ENCODE measurements at regions not wholly inside any gene's neighbourhood (a gene's known extent, or its start where the extent isn't known, plus 50 kb on each side); places are given as distances from the start of the nearest gene placed in this dataset.

GRCh38 chr2:8517850-8518498 is 163.9 kb upstream of the ID2 start:
- TF ChIP-seq CTCF (IDR thresholded peaks at IDR 0.05; ENCODE audit: low read depth, low read length): no peak
- no peak for DNase-seq (ENCODE audit: low read depth in 2 of 2)
- H3K4me3 ChIP-seq (replicated peaks in 1 of 2; ENCODE audit: low read depth in 2 of 2, low read length in 2 of 2): no peak overlapping the region

DNA sequence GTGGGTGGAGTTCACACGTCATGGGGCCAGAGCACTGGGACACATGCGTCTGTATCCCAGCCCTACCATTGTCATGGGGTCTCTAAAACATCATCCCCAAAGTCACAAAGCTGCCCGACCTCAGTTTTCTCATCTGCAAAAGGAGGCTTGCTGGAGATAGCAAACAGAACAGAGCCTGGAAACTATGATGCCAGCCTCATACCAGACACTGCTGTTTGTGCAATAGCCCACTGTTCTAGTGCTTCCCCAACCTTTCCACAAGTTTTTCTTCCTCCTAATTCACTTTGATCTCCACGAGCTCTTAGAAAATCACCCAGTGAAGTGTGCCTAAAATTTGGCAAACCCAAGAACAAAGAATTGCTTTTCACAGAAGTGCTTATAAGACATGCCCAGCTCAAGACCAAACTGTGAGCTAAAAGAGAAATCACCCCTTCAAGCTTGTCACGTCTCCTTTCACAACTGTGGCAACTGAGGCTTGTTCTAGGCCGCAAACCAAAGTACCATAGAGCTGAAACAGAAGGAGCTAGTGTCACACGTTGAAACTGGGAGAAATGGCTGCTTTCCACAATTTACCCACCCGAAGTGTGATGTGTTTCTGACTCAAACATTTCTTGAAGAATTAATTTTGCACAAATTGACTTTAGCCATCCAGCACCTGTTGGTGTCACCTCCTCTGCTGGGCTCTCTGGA is 162.7 kb upstream of the ID2 start:
- TF ChIP-seq CTCF (IDR thresholded peaks at IDR 0.05; ENCODE audit: low read depth, low read length): no peak
- no peak overlapping the region for H3K4me3 ChIP-seq (replicated peaks in 1 of 2; ENCODE audit: low read depth in 2 of 2, low read length in 2 of 2)
- no peak for DNase-seq (ENCODE audit: low read depth in 2 of 2)

DNA sequence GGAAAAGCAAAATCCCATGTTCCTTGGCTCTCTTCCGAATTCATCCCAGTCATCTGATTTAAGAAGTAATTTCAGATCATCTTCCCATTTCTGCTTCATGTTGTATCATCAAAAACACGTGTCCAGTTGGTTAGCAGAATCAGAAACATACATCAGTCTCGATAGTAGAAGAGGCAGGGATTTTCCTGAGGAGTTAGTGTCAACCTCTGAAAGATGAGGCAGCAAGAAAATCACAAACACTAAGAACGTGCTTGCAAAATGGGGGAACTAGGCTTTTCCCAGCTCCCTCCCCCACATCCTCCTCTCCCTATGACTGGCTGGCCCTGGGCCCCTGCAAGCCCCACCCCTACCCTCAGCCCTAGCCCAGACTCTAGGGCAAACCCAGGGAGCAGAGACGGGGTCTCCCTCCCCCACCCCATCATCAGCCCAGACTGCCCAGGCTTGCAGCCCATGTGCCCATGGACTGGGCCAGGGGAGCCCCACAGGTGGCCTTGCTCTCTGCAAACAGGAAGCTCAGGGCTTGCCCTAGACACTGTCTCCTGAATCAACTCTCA is 161.0 kb upstream of the ID2 start:
- H3K4me3 ChIP-seq (replicated peaks in 1 of 2; ENCODE audit: low read depth in 2 of 2, low read length in 2 of 2): no peak overlapping the region
- TF ChIP-seq CTCF (IDR thresholded peaks at IDR 0.05; ENCODE audit: low read depth, low read length): no peak
- DNase-seq (ENCODE audit: low read depth in 2 of 2): no peak

GRCh38 chr2:8522687-8523086 is 159.2 kb upstream of the ID2 start:
- DNase-seq (ENCODE audit: low read depth in 2 of 2): no peak
- no peak overlapping the region for H3K4me3 ChIP-seq (replicated peaks in 1 of 2; ENCODE audit: low read depth in 2 of 2, low read length in 2 of 2)
- no peak for TF ChIP-seq CTCF (IDR thresholded peaks at IDR 0.05; ENCODE audit: low read depth, low read length)

DNA sequence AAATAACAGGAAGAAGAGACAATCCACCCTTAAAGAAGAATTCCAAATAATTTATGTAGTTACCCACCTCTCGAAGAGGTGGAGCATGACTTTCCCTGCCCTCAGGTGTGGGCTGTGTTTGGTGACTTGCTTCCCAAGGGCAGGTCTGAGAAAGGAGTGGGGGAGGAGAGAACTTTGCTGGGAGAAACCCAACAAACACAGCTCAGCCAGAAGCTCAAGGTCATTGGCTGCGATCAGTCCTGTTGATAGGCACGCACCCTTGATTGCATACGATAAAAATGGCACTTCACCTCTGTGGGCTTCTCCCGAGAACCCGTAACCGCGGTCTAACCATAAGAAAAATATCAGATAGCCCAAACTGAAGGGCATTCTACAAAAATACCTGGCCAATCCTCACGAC is 157.5 kb upstream of the ID2 start:
- DNase-seq (ENCODE audit: low read depth in 2 of 2): no peak
- no peak for TF ChIP-seq CTCF (IDR thresholded peaks at IDR 0.05; ENCODE audit: low read depth, low read length)

GRCh38 chr2:8524823-8525222 is 157.0 kb upstream of the ID2 start:
- no peak overlapping the region for H3K4me3 ChIP-seq (replicated peaks in 1 of 2; ENCODE audit: low read depth in 2 of 2, low read length in 2 of 2)
- no peak for TF ChIP-seq CTCF (IDR thresholded peaks at IDR 0.05; ENCODE audit: low read depth, low read length)
- no peak for DNase-seq (ENCODE audit: low read depth in 2 of 2)

More for the DNA sequence above, 157.5 kb upstream of the ID2 start:
- no peak overlapping the region for H3K4me3 ChIP-seq (replicated peaks in 1 of 2; ENCODE audit: low read depth in 2 of 2, low read length in 2 of 2)
